A673 (cell line): ENCODE measurements at regions not wholly inside any gene's neighbourhood (a gene's known extent, or its start where the extent isn't known, plus 50 kb on each side); places are given as distances from the start of the nearest gene placed in this dataset.

Source experiments
- BruUV-seq: library from RNA; stranded (reverse); fragments of 400-500 nt; replicated peaks from 2 replicates; lab custom pipeline; 2021; lab: Mats Ljungman, UMichigan
- CTCF ChIA-PET: fragments of 300-600 bp; sonication (Branson Sonifier 250); formaldehyde crosslinking; loops from one replicate; lab custom pipeline; 2022; ENCODE audit warnings: antibody characterized with exemption; lab: Charles Lee
- POLR2A ChIA-PET: fragments of 300-600 bp; sonication (Branson Sonifier 250); formaldehyde crosslinking; loops from one replicate; lab custom pipeline; 2022; ENCODE audit warnings: antibody characterized with exemption; ENCODE audit not compliant: low non-redundant PET; lab: Charles Lee
- DNase-seq: peaks from one replicate; pipeline ENCODE4 v3.0.0-alpha.2; 2015; ENCODE audit warnings: low spot score
- H3K27ac ChIP-seq: fragments of 200-600 bp; sonication (generic); 2 replicates; pipeline ENCODE4 v1.5.1; 2016; ENCODE audit warnings: mixed run types, low read depth, mild to moderate bottlenecking, mixed read lengths, antibody characterized with exemption, low read length; ENCODE audit not compliant: poor library complexity, severe bottlenecking
- H3K27me3 ChIP-seq: fragments of 200-600 bp; sonication (generic); replicated peaks from 2 replicates; pipeline ENCODE4 v1.6.1; 2017; ENCODE audit warnings: mixed run types, low read depth, mild to moderate bottlenecking, mixed read lengths, antibody characterized with exemption, low read length; ENCODE audit not compliant: insufficient read depth, poor library complexity
- H3K36me3 ChIP-seq: fragments of 200-600 bp; sonication (generic); 2 replicates; pipeline ENCODE4 v1.6.1; 2016; ENCODE audit warnings: mixed run types, mild to moderate bottlenecking, mixed read lengths, antibody characterized with exemption, low read length; ENCODE audit not compliant: insufficient read depth, poor library complexity, severe bottlenecking
- H3K4me1 ChIP-seq: fragments of 200-600 bp; sonication (generic); 2 replicates; pipeline ENCODE4 v1.6.1; 2017; ENCODE audit warnings: mixed run types, mild to moderate bottlenecking, mixed read lengths, antibody characterized with exemption, low read length; ENCODE audit not compliant: insufficient read depth, poor library complexity, severe bottlenecking
- H3K4me3 ChIP-seq: fragments of 200-600 bp; sonication (generic); 2 replicates; pipeline ENCODE4 v1.5.1; 2016; ENCODE audit warnings: low read depth, mixed run types, mild to moderate bottlenecking, mixed read lengths, low read length; ENCODE audit not compliant: poor library complexity, severe bottlenecking
- H3K9me3 ChIP-seq: fragments of 200-600 bp; sonication (generic); 2 replicates; pipeline ENCODE4 v1.6.1; 2016; ENCODE audit warnings: mixed run types, low read depth, mild to moderate bottlenecking, mixed read lengths, antibody characterized with exemption, low read length; ENCODE audit not compliant: poor library complexity, severe bottlenecking
- CTCF ChIP-seq: fragments of 300-800, 200-600 bp; sonication (generic); conservative IDR thresholded peaks from 2 replicates; pipeline ENCODE4 v1.5.1; 2017; ENCODE audit warnings: low read depth, mild to moderate bottlenecking, antibody characterized with exemption, low read length, moderate library complexity, mixed read lengths
- EZH2 ChIP-seq: fragments of 200-600 bp; sonication (generic); IDR thresholded peaks from 2 replicates; pipeline ENCODE4 v1.6.1; 2017; ENCODE audit warnings: borderline replicate concordance, low read depth, mild to moderate bottlenecking, mixed read lengths, antibody characterized with exemption, low read length; ENCODE audit not compliant: poor library complexity, severe bottlenecking
- intact Hi-C: fragments of 100-400 bp; cut with micrococcal nuclease; formaldehyde crosslinking; loops from one replicate; pipeline ENCODE4 v1.10.0; 2022; ENCODE audit not compliant: unreplicated experiment

- no peaks in the 10 kb centered on the region for H3K9me3 ChIP-seq
- ChIA-PET POLR2A (interaction anchor here (0.8 kb wide), 1 partner anchor 445 kb away, joined by 4 read pairs; no protein-coding TSS in a partner anchor), CTCF (no interaction called here)
- no peaks in the 10 kb centered on the region for H3K36me3 ChIP-seq
- no peak overlapping the region for H3K4me3 ChIP-seq
- H3K27ac ChIP-seq: no peak overlapping the region
- BruUV-seq: no TSS peak
- intact Hi-C loops: no loop called here
- DNase-seq: no peak
- no peaks in the 10 kb centered on the region for H3K4me1 ChIP-seq
- H3K27me3 ChIP-seq: no peaks in the 10 kb centered on the region
- no peak for TF ChIP-seq CTCF
- TF ChIP-seq EZH2: no peak
Measured at GRCh38 chr6:2562721-2563451, 187.8 kb downstream of the MYLK4 start.

- H3K27ac ChIP-seq: no peak overlapping the region
- no peak for DNase-seq
- ChIA-PET CTCF (no interaction called here), POLR2A (no interaction called here)
- no peaks in the 10 kb centered on the region for H3K4me1 ChIP-seq
- intact Hi-C loops: no loop called here
- no peak overlapping the region for H3K4me3 ChIP-seq
- no peaks in the 10 kb centered on the region for H3K9me3 ChIP-seq
- BruUV-seq: no TSS peak
- no peaks in the 10 kb centered on the region for H3K27me3 ChIP-seq
- TF ChIP-seq EZH2 (no peak), CTCF (no peak)
- H3K36me3 ChIP-seq: no peaks in the 10 kb centered on the region
Measured at GRCh38 chr6:2560917-2561698, 189.6 kb downstream of the MYLK4 start.

GRCh38 chr6:2560140-2560818 is 190.4 kb downstream of the MYLK4 start:
- H3K4me3 ChIP-seq: no peak overlapping the region
- no peaks in the 10 kb centered on the region for H3K9me3 ChIP-seq
- no peaks in the 10 kb centered on the region for H3K27me3 ChIP-seq
- TF ChIP-seq EZH2: no peak
- TF ChIP-seq CTCF: no peak
- no peak overlapping the region for H3K27ac ChIP-seq
- H3K4me1 ChIP-seq: no peaks in the 10 kb centered on the region
- intact Hi-C loops: no loop called here
- POLR2A ChIA-PET: no interaction called here
- no peaks in the 10 kb centered on the region for H3K36me3 ChIP-seq
- CTCF ChIA-PET: no interaction called here
- BruUV-seq: no TSS peak
- DNase-seq: no peak
